DOHH2 (cell line): ENCODE measurements at regions not wholly inside any gene's neighbourhood (a gene's known extent, or its start where the extent isn't known, plus 50 kb on each side); places are given as distances from the start of the nearest gene placed in this dataset.

Experiments
- H3F3A ChIP-seq: fragments of 200-600 bp; sonication (generic), shearing (Covaris generic); 2 replicates; pipeline ENCODE4 v1.6.0; 2016; ENCODE audit warnings: antibody characterized with exemption, mild to moderate bottlenecking; ENCODE audit not compliant: control insufficient read depth, insufficient read depth
- H3K27ac ChIP-seq: fragments of 200-600 bp; sonication (generic); 2 replicates; pipeline ENCODE4 v1.5.1; 2014; ENCODE audit warnings: low read depth, mild to moderate bottlenecking, low read length, moderate library complexity
- H3K27me3 ChIP-seq: fragments of 200-600 bp; sonication (generic); 2 replicates; pipeline ENCODE4 v1.6.1; 2014; ENCODE audit warnings: mild to moderate bottlenecking, low read length, mixed read lengths; ENCODE audit not compliant: control insufficient read depth
- H3K36me3 ChIP-seq: fragments of 200-600 bp; sonication (generic); 2 replicates; pipeline ENCODE4 v1.6.1; 2014; ENCODE audit warnings: mild to moderate bottlenecking, low read length, moderate library complexity, mixed read lengths; ENCODE audit not compliant: control insufficient read depth
- H3K4me1 ChIP-seq: fragments of 200-600 bp; sonication (generic); 2 replicates; pipeline ENCODE4 v1.6.1; 2014; ENCODE audit warnings: mild to moderate bottlenecking, low read length, mixed read lengths; ENCODE audit not compliant: control insufficient read depth
- H3K4me2 ChIP-seq: fragments of 200-600 bp; sonication (generic); 2 replicates; pipeline ENCODE4 v1.6.0; 2014; ENCODE audit warnings: mild to moderate bottlenecking, low read length, moderate library complexity
- H3K4me3 ChIP-seq: fragments of 200-600 bp; sonication (generic); 2 replicates; pipeline ENCODE4 v1.5.1; 2014; ENCODE audit warnings: mild to moderate bottlenecking, low read length, mixed read lengths
- H3K79me2 ChIP-seq: fragments of 200-600 bp; sonication (generic); 2 replicates; pipeline ENCODE4 v1.6.1; 2014; ENCODE audit warnings: mild to moderate bottlenecking, low read length, mixed read lengths; ENCODE audit not compliant: control insufficient read depth
- H3K9me2 ChIP-seq: fragments of 200-600 bp; sonication (generic); replicated peaks from 2 replicates; pipeline ENCODE4 v1.6.1; 2014; ENCODE audit warnings: mild to moderate bottlenecking, low read length, mixed read lengths; ENCODE audit not compliant: control insufficient read depth
- H3K9me3 ChIP-seq: fragments of 200-600 bp; sonication (generic); 2 replicates; pipeline ENCODE4 v1.6.1; 2014; ENCODE audit warnings: antibody characterized with exemption, low read length, mixed read lengths; ENCODE audit not compliant: control insufficient read depth, insufficient read depth
- H4K20me1 ChIP-seq: fragments of 200-600 bp; sonication (generic); 2 replicates; pipeline ENCODE4 v1.6.0; 2014; ENCODE audit warnings: low read depth, mild to moderate bottlenecking, antibody characterized with exemption, low read length, moderate library complexity; ENCODE audit not compliant: control insufficient read depth, insufficient read depth
- EZH2phosphoT487 ChIP-seq: fragments of 200-600 bp; sonication (generic); IDR thresholded peaks from 2 replicates; pipeline ENCODE4 v1.6.1; 2017; ENCODE audit warnings: borderline replicate concordance, mild to moderate bottlenecking, antibody characterized with exemption, low read length, moderate library complexity, mixed read lengths
- TF ChIP-seq, protein P1 (sequence below): fragments of 200-600 bp; sonication (generic); IDR thresholded peaks from one replicate; pipeline ENCODE4 v1.5.1; 2014; ENCODE audit warnings: antibody characterized with exemption, mild to moderate bottlenecking, low read depth, low read length; ENCODE audit not compliant: poor library complexity, severe bottlenecking

DNA sequence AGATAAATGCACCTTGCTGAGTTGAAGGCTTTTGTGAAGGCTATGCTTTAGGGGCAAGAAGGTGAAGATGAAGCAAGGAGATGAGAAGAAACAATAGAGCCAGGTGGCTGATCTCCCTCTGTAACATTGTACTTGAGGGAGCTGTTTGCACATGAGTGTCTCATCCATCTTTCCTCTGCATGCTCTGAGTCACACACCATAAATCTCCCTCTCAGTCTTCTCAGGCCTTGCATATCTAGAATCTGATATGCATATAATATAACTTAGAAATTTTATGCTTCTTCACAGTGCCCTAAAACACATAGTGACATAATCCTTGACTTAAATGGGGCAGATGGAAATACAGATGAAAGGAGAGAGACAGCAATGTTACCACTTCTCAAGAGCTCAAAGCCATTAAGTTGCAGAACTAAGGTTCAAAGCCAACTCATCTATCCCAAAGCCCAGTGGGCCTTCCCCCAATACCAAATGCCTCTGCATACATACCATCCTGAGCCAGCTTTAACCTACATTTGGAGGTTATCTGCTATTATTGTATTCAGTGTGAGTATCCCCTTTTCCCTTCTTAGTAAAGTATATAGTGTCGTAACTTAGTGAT lies 62.4 kb upstream of the STXBP5 start:
- no peak overlapping the region for H3K27ac ChIP-seq
- no peaks in the 10 kb centered on the region for H3K9me2 ChIP-seq
- H3K4me2 ChIP-seq: no peak overlapping the region
- no peaks in the 10 kb centered on the region for H3K36me3 ChIP-seq
- no peaks in the 10 kb centered on the region for H3K27me3 ChIP-seq
- no peaks in the 10 kb centered on the region for H4K20me1 ChIP-seq
- no peaks in the 10 kb centered on the region for H3K9me3 ChIP-seq
- no peaks in the 10 kb centered on the region for H3K79me2 ChIP-seq
- H3F3A ChIP-seq: no peaks in the 10 kb centered on the region
- no peak overlapping the region for H3K4me3 ChIP-seq
- TF ChIP-seq, protein P1, sequence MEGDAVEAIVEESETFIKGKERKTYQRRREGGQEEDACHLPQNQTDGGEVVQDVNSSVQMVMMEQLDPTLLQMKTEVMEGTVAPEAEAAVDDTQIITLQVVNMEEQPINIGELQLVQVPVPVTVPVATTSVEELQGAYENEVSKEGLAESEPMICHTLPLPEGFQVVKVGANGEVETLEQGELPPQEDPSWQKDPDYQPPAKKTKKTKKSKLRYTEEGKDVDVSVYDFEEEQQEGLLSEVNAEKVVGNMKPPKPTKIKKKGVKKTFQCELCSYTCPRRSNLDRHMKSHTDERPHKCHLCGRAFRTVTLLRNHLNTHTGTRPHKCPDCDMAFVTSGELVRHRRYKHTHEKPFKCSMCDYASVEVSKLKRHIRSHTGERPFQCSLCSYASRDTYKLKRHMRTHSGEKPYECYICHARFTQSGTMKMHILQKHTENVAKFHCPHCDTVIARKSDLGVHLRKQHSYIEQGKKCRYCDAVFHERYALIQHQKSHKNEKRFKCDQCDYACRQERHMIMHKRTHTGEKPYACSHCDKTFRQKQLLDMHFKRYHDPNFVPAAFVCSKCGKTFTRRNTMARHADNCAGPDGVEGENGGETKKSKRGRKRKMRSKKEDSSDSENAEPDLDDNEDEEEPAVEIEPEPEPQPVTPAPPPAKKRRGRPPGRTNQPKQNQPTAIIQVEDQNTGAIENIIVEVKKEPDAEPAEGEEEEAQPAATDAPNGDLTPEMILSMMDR: no peak
- TF ChIP-seq EZH2phosphoT487: no peak
- no peaks in the 10 kb centered on the region for H3K4me1 ChIP-seq

DNA sequence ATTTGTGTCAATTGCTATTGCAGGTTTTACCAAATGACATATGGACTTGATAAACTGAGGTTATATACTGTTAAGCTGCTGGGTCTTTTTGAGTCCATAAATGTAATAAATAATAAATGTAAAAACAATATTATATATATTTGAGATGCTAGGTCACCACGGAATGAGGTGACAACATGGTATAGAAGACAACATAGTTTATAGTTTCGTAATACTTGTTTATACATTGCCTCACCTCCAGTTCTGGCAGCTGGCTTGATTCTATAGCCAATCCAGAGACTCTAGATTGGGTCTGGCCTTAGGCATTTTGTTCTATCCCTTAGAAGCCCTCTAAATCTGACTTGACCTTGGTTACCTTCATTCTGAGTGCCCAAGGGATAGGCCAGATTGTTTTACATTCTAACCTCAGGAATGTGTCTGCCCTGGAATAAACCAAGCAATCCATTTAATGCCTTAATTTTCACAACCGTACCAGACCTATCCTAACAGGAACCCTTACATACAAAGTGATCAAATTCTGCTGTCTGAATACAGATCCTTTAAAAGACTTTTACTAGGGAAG lies 61.5 kb upstream of the STXBP5 start:
- H3K36me3 ChIP-seq: no peaks in the 10 kb centered on the region
- H4K20me1 ChIP-seq: no peaks in the 10 kb centered on the region
- H3K9me3 ChIP-seq: no peaks in the 10 kb centered on the region
- no peak for TF ChIP-seq EZH2phosphoT487
- TF ChIP-seq, protein P1: no peak
- H3K4me3 ChIP-seq: no peak overlapping the region
- H3K27ac ChIP-seq: no peak overlapping the region
- H3K79me2 ChIP-seq: no peaks in the 10 kb centered on the region
- H3K4me1 ChIP-seq: no peaks in the 10 kb centered on the region
- H3K9me2 ChIP-seq: no peaks in the 10 kb centered on the region
- no peaks in the 10 kb centered on the region for H3F3A ChIP-seq
- no peaks in the 10 kb centered on the region for H3K27me3 ChIP-seq
- H3K4me2 ChIP-seq: no peak overlapping the region

DNA sequence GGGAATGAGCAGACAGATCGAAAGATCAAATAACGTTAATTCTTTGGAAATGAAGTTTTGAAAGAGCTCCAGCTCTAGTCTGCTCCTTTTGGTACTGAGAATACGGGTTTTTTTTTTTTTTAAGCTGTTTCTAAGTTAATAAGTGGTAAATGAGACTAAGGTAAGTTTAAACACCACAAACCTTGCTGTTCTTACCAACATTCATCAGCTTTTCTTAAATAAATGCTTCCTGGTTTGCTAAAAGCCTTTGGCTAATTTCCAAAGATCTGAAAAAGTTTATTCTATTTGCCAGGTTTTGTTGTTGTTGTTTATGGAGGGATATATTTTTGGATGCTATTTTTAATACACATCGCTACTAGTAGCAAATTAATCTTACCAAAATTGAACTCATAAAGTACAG lies 55.1 kb upstream of the STXBP5 start:
- TF ChIP-seq EZH2phosphoT487: no peak
- TF ChIP-seq, protein P1: no peak
- H3K9me3 ChIP-seq: no peaks in the 10 kb centered on the region
- no peaks in the 10 kb centered on the region for H4K20me1 ChIP-seq
- H3K27me3 ChIP-seq: no peaks in the 10 kb centered on the region
- H3K79me2 ChIP-seq: no peaks in the 10 kb centered on the region
- no peaks in the 10 kb centered on the region for H3K9me2 ChIP-seq
- no peaks in the 10 kb centered on the region for H3K36me3 ChIP-seq
- no peak overlapping the region for H3K27ac ChIP-seq
- H3K4me3 ChIP-seq: no peak overlapping the region
- H3K4me2 ChIP-seq: no peak overlapping the region
- H3F3A ChIP-seq: no peaks in the 10 kb centered on the region
- no peaks in the 10 kb centered on the region for H3K4me1 ChIP-seq
